Gastroesophageal sphincter (tissue), 4 donors: ENCODE measurements at regions not wholly inside any gene's neighbourhood (a gene's known extent, or its start where the extent isn't known, plus 50 kb on each side); places are given as distances from the start of the nearest gene placed in this dataset.

Source experiments
- ATAC-seq: fragments of 150-250 bp; one replicate; pipeline ENCODE4 v1.9.1; 2016; ENCODE audit warnings: mild to moderate bottlenecking, moderate library complexity
- H3K27ac ChIP-seq, 4 donors: fragments of 200-600 bp; sonication (generic) in 3 of 4; 1 replicate in 3 of 4; 2 replicates in 1 of 4; pipeline ENCODE4 v1.5.1; 2016 to 2019
- H3K27me3 ChIP-seq: fragments of 200-600 bp; sonication (generic); one replicate; pipeline ENCODE4 v1.5.1; 2019
- H3K36me3 ChIP-seq, 2 donors: fragments of 200-600 bp; sonication (generic); one replicate each; pipeline ENCODE4 v1.5.1; 2019; ENCODE audit warnings: control low read depth in 1 of 2
- H3K4me1 ChIP-seq, 3 donors: fragments of 200-600 bp; sonication (generic); 1 replicate in 2 of 3; 2 replicates in 1 of 3; pipeline ENCODE4 v1.5.1; 2016 to 2019; ENCODE audit warnings: control low read depth in 2 of 3
- H3K4me3 ChIP-seq, 2 donors: fragments of 200-600 bp; sonication (generic); one replicate each; pipeline ENCODE4 v1.5.1; 2019; ENCODE audit warnings: mild to moderate bottlenecking in 1 of 2, moderate library complexity in 1 of 2
- H3K9me3 ChIP-seq, 3 donors: fragments of 200-600 bp; sonication (generic); one replicate each; pipeline ENCODE4 v1.5.1; 2017 to 2019; ENCODE audit warnings: control low read depth in 2 of 3
- EP300 ChIP-seq: sonication (generic); formaldehyde crosslinking; IDR thresholded peaks from one replicate; pipeline ENCODE4 v1.6.1; 2017; ENCODE audit warnings: antibody characterized with exemption, mild to moderate bottlenecking
- POLR2A ChIP-seq, 2 donors: fragments of 450-650 bp; IDR thresholded peaks; one replicate each; pipeline ENCODE4 v1.6.1; 2017; ENCODE audit warnings: antibody characterized with exemption in 2 of 2, mild to moderate bottlenecking in 2 of 2, moderate library complexity in 1 of 2
- POLR2AphosphoS5 ChIP-seq: sonication (generic); formaldehyde crosslinking; IDR thresholded peaks from one replicate; pipeline ENCODE4 v1.6.1; 2017; ENCODE audit warnings: antibody characterized with exemption
- WGBS, 2 donors: methylation state at CpG; one replicate each; pipeline ENCODE4 v1.1.5; 2018; ENCODE audit warnings: low coverage in 1 of 2; 5-methylcytosine and 5-hydroxymethylcytosine counted together
- TF ChIP-seq, protein P1 (sequence below), 4 experiments: fragments of 200-600 bp in 2 of 4; fragments of 450-650 bp in 2 of 4; sonication (generic) in 1 of 4; IDR thresholded peaks; one replicate each; pipeline ENCODE4 v1.5.1; 2017 to 2019; ENCODE audit warnings: antibody characterized with exemption in 4 of 4, mild to moderate bottlenecking in 2 of 4, moderate library complexity in 2 of 4

DNA sequence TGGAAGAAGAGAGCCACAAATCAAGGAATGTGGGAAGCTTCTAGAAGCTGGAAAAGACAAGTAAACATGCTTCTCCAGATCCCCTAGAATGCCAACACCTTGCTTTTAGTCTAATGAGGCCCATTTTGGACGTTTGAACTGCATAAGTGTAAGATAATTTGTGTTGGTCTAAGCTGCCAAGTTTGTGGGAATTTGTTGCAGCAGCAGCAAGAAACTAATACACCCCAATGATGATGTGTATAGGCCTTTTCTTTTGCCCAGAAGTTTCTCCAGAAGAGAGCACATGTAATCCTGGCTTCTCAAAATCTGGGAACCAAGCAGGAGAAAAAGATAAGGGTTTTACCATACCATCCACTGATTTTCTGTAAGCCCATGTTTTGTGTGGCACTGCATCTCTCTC lies 96.1 kb upstream of the DPT start:
- no peak overlapping the region for H3K27ac ChIP-seq
- no peak overlapping the region for H3K4me3 ChIP-seq
- H3K9me3 ChIP-seq: no peaks in the 10 kb centered on the region
- ATAC-seq: no peak
- H3K27me3 ChIP-seq: no peaks in the 10 kb centered on the region
- 67 to 71% methylated on average over 1 of the region's 1 CpG for WGBS, 2 donors
- no peaks in the 10 kb centered on the region for H3K4me1 ChIP-seq
- H3K36me3 ChIP-seq: no peaks in the 10 kb centered on the region
- TF ChIP-seq EP300: no peak
- no peak for TF ChIP-seq POLR2AphosphoS5
- TF ChIP-seq, protein P1, sequence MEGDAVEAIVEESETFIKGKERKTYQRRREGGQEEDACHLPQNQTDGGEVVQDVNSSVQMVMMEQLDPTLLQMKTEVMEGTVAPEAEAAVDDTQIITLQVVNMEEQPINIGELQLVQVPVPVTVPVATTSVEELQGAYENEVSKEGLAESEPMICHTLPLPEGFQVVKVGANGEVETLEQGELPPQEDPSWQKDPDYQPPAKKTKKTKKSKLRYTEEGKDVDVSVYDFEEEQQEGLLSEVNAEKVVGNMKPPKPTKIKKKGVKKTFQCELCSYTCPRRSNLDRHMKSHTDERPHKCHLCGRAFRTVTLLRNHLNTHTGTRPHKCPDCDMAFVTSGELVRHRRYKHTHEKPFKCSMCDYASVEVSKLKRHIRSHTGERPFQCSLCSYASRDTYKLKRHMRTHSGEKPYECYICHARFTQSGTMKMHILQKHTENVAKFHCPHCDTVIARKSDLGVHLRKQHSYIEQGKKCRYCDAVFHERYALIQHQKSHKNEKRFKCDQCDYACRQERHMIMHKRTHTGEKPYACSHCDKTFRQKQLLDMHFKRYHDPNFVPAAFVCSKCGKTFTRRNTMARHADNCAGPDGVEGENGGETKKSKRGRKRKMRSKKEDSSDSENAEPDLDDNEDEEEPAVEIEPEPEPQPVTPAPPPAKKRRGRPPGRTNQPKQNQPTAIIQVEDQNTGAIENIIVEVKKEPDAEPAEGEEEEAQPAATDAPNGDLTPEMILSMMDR (IDR thresholded peaks at IDR 0.05): no peak
- no peak for TF ChIP-seq POLR2A (IDR thresholded peaks at IDR 0.05)

DNA sequence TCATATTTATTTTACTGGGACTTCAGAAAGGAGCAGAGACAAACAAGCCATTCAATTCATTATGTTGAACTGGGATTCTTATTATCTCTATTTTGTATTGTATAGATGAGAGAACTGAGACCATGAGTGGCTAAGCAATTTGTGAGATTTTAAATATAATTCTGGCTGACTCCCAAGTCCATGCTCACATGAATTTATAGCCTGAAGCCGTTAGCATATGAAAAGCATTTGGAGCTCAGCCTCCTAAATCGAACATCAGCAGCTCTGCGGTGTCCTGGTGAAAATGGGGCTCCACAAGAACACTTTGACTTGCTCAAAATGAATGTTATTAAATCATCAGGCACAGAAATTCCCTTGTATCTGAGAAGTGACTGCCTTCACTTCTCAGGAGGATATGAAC lies 96.8 kb upstream of the DPT start:
- TF ChIP-seq POLR2AphosphoS5 (no peak), POLR2A (IDR thresholded peaks at IDR 0.05) (no peak), EP300 (no peak)
- TF ChIP-seq, protein P1 (IDR thresholded peaks at IDR 0.05): no peak
- no peaks in the 10 kb centered on the region for H3K4me1 ChIP-seq
- H3K36me3 ChIP-seq: no peaks in the 10 kb centered on the region
- H3K27ac ChIP-seq: no peak overlapping the region
- H3K27me3 ChIP-seq: no peaks in the 10 kb centered on the region
- 80 to 82% methylated on average over 3 of the region's 3 CpGs for WGBS, 2 donors
- no peak overlapping the region for H3K4me3 ChIP-seq
- no peak for ATAC-seq
- no peaks in the 10 kb centered on the region for H3K9me3 ChIP-seq

DNA sequence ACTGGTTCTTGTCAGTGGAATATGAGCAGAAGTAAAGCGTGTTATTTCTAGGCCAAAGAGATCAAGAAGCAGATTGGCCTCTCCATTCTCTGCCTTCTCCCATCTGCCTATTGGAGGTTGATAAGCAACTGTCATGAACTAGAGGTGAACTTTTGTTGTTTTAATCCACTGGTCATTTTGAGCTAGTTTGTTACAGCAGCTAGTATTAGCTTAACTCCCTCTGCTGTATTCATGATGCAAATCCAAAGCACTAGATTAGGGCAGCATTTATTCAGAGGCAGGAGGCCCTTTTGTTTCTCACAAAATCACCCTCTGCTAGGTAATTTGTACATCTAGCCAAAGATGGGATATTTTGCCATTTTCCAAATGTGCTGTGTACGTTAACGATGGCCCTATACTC lies 97.3 kb upstream of the DPT start:
- 95 to 97% methylated on average over 3 of the region's 3 CpGs for WGBS, 2 donors
- H3K27ac ChIP-seq: no peak overlapping the region
- H3K4me3 ChIP-seq: no peak overlapping the region
- H3K36me3 ChIP-seq: no peaks in the 10 kb centered on the region
- no peaks in the 10 kb centered on the region for H3K27me3 ChIP-seq
- no peak for ATAC-seq
- H3K9me3 ChIP-seq: no peaks in the 10 kb centered on the region
- H3K4me1 ChIP-seq: no peaks in the 10 kb centered on the region
- TF ChIP-seq EP300: no peak
- TF ChIP-seq POLR2AphosphoS5: no peak
- TF ChIP-seq, protein P1 (IDR thresholded peaks at IDR 0.05): no peak
- no peak for TF ChIP-seq POLR2A (IDR thresholded peaks at IDR 0.05)

DNA sequence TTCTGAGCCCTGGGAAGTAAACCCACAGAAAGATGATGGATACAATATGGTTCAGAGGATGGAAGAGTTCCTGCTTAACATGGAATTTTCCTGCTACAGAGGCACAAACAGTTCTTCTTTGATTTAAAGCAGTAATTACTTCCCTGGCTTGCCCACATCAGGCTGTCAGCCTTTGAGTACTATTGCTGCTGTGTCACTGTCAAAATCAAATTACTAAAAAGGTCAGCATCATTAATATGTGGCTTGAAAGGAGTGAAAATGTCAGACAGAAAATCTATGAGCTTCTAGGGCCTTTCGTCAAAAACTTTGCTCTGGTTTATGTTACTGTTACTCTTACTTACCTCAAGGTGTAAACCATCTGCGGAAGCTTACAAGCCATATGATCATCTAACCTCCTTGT lies 98.6 kb upstream of the DPT start:
- no peak overlapping the region for H3K27ac ChIP-seq
- H3K36me3 ChIP-seq: no peaks in the 10 kb centered on the region
- H3K9me3 ChIP-seq: no peaks in the 10 kb centered on the region
- no peak overlapping the region for H3K4me3 ChIP-seq
- no peaks in the 10 kb centered on the region for H3K4me1 ChIP-seq
- ATAC-seq: no peak
- WGBS, 2 donors: 68% methylated on average over 2 of the region's 2 CpGs
- no peaks in the 10 kb centered on the region for H3K27me3 ChIP-seq
- TF ChIP-seq POLR2AphosphoS5: no peak
- no peak for TF ChIP-seq EP300
- TF ChIP-seq POLR2A (IDR thresholded peaks at IDR 0.05): no peak
- TF ChIP-seq, protein P1 (IDR thresholded peaks at IDR 0.05): no peak

DNA sequence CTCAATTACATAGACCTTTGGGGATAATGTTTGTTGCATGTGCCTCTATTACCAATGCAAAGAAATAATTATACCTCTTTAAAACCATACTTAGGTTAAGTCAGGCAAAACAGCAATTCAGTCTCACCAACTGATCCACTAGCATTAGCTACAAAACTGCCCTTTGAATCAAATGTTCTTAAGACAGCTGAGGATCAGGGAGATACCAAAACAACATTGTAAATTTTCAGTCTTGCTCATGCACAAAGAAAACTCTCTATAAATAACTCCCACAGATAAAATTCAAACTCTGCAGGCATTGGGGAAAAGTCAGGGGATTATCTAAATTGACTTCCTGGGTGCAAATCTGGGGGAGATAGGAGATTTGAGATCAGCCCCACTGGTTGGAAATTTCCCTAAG lies 100.9 kb upstream of the DPT start:
- TF ChIP-seq POLR2A (IDR thresholded peaks at IDR 0.05) (no peak), EP300 (no peak), POLR2AphosphoS5 (no peak)
- TF ChIP-seq, protein P1 (IDR thresholded peaks at IDR 0.05): no peak

More for the DNA sequence above, 100.9 kb upstream of the DPT start:
- Histone ChIP-seq H3K36me3 (no peaks in the 10 kb centered on the region), H3K27ac (no peak overlapping the region), H3K27me3 (no peaks in the 10 kb centered on the region), H3K4me1 (no peaks in the 10 kb centered on the region), H3K9me3 (no peaks in the 10 kb centered on the region), H3K4me3 (no peak overlapping the region)
- no peak for ATAC-seq
